ENCODE measurements at regions not wholly inside any gene's neighbourhood (a gene's known extent, or its start where the extent isn't known, plus 50 kb on each side); places are given as distances from the start of the nearest gene placed in this dataset.

GRCh38 chr9:107918749-107919148 is 429.2 kb upstream of the KLF4 start:
- in situ Hi-C loops (cut with MboI; ENCODE audit: low pct_ligation_motif_present in 1 of 4, low pct_unique_long_range_greater_than_20kb in 1 of 4, low sequenced_read_pairs in 3 of 4), result no loop called here
- TF ChIP-seq EP300 (IDR thresholded peaks at IDR 0.05; ENCODE audit: low read depth) (no peak), CTCF (IDR thresholded peaks at IDR 0.05) (no peak), POLR2AphosphoS5 (IDR thresholded peaks at IDR 0.05) (no peak), POLR2A (IDR thresholded peaks at IDR 0.05) (no peak)
- no peaks in the 10 kb centered on the region for H3K36me3 ChIP-seq

GRCh38 chr9:107914151-107914550 is 424.6 kb upstream of the KLF4 start:
- 74 to 77% methylated on average over 1 of the region's 1 CpG for WGBS, 2 donors (ENCODE audit: low coverage in 1 of 2)
- Histone ChIP-seq H3K27ac (no peak overlapping the region), H3K4me3 (no peak overlapping the region), H3K4me1 (no peaks in the 10 kb centered on the region), H3K9me3 (no peaks in the 10 kb centered on the region), H3K36me3 (no peaks in the 10 kb centered on the region), H3K27me3 (no peaks in the 10 kb centered on the region)
- in situ Hi-C loops (cut with MboI; ENCODE audit: low pct_ligation_motif_present in 1 of 4, low pct_unique_long_range_greater_than_20kb in 1 of 4, low sequenced_read_pairs in 3 of 4), result no loop called here
- DNase-seq, result no peak
- TF ChIP-seq POLR2A (IDR thresholded peaks at IDR 0.05), result no peak
- TF ChIP-seq POLR2AphosphoS5 (IDR thresholded peaks at IDR 0.05), result no peak
- TF ChIP-seq CTCF (IDR thresholded peaks at IDR 0.05), result no peak
- no peak for TF ChIP-seq EP300 (IDR thresholded peaks at IDR 0.05; ENCODE audit: low read depth)
- intact Hi-C loops (cut with DNase I; ENCODE audit: low total_unique reads), result no loop called here

More at GRCh38 chr9:107918749-107919148, 429.2 kb upstream of the KLF4 start:
- 37 to 58% methylated on average over 2 to 10 of the region's 11 CpGs for WGBS, 2 donors (ENCODE audit: low coverage in 1 of 2)
- DNase-seq, result no peak
- no peaks in the 10 kb centered on the region for H3K27me3 ChIP-seq
- H3K4me3 ChIP-seq, result no peak overlapping the region
- no peak overlapping the region for H3K27ac ChIP-seq
- no peaks in the 10 kb centered on the region for H3K4me1 ChIP-seq
- intact Hi-C loops (cut with DNase I; ENCODE audit: low total_unique reads), result no loop called here
- no peaks in the 10 kb centered on the region for H3K9me3 ChIP-seq

GRCh38 chr9:107907715-107908114 is 418.1 kb upstream of the KLF4 start:
- Histone ChIP-seq H3K36me3 (no peaks in the 10 kb centered on the region), H3K27me3 (no peaks in the 10 kb centered on the region), H3K4me1 (no peaks in the 10 kb centered on the region), H3K27ac (no peak overlapping the region), H3K4me3 (no peak overlapping the region), H3K9me3 (no peaks in the 10 kb centered on the region)
- TF ChIP-seq POLR2A (IDR thresholded peaks at IDR 0.05), result no peak
- no peak for TF ChIP-seq EP300 (IDR thresholded peaks at IDR 0.05; ENCODE audit: low read depth)
- no peak for TF ChIP-seq CTCF (IDR thresholded peaks at IDR 0.05)
- no peak for TF ChIP-seq POLR2AphosphoS5 (IDR thresholded peaks at IDR 0.05)
- in situ Hi-C loops (cut with MboI; ENCODE audit: low pct_ligation_motif_present in 1 of 4, low pct_unique_long_range_greater_than_20kb in 1 of 4, low sequenced_read_pairs in 3 of 4) (no loop called here), intact Hi-C loops (cut with DNase I; ENCODE audit: low total_unique reads) (no loop called here)
- 64 to 68% methylated on average over 1 of the region's 1 CpG for WGBS, 2 donors (ENCODE audit: low coverage in 1 of 2)
- DNase-seq, result no peak

- H3K27ac ChIP-seq, result no peak overlapping the region
- TF ChIP-seq EP300 (IDR thresholded peaks at IDR 0.05; ENCODE audit: low read depth), result no peak
- TF ChIP-seq POLR2A (IDR thresholded peaks at IDR 0.05), result no peak
- no peak for TF ChIP-seq CTCF (IDR thresholded peaks at IDR 0.05)
- no peak for TF ChIP-seq POLR2AphosphoS5 (IDR thresholded peaks at IDR 0.05)
- H3K27me3 ChIP-seq, result no peaks in the 10 kb centered on the region
- no peaks in the 10 kb centered on the region for H3K36me3 ChIP-seq
- DNase-seq, result no peak
- intact Hi-C loops (cut with DNase I; ENCODE audit: low total_unique reads), result no loop called here
- H3K4me1 ChIP-seq, result no peaks in the 10 kb centered on the region
- no peaks in the 10 kb centered on the region for H3K9me3 ChIP-seq
- in situ Hi-C loops (cut with MboI; ENCODE audit: low pct_ligation_motif_present in 1 of 4, low pct_unique_long_range_greater_than_20kb in 1 of 4, low sequenced_read_pairs in 3 of 4), result no loop called here
- no peak overlapping the region for H3K4me3 ChIP-seq
- WGBS, 2 donors (ENCODE audit: low coverage in 1 of 2), result 77 to 94% methylated on average over 3 of the region's 3 CpGs
Observed at GRCh38 chr9:107907255-107907654, 417.7 kb upstream of the KLF4 start.

Measured in transverse colon (tissue), 4 donors.